GM19463 (cell line): ENCODE measurements at regions not wholly inside any gene's neighbourhood (a gene's known extent, or its start where the extent isn't known, plus 50 kb on each side); places are given as distances from the start of the nearest gene placed in this dataset.
A peak's percentile ranks its signal among the peaks of the same experiment; 100 is the strongest.
"Not testable (repeated sequence)": the region's sequence is repeated elsewhere in the genome, so short reads cannot be mapped to it uniquely, and the experiment has no call there.

Experiments
- ATAC-seq: cut with Tn5 transposase; IDR thresholded peaks from one replicate; pipeline ENCODE4 v1.9.1; 2021; ENCODE audit warnings: mild to moderate bottlenecking, moderate library complexity; ENCODE audit not compliant: unreplicated experiment

DNA sequence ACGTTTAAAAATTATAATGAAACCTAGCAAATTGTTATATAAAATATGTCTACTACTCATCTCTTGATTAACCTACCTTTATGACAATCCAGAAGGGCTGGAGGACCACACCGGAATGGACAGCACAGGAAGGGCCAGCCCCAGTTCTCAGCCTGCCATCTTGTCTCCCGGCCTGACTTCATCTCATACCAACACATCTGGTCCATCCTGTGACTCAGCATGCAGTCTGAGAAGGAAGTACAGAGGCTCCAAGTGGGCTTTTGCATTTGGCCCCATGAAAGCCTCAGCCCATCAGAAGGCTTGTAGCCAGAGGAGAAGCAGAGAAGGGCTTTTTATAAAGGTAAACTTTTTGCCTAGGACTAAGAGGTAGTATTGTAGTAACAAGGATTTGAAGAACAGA, 436.6 kb downstream of the MRPL39 start:
- no peak for ATAC-seq

DNA sequence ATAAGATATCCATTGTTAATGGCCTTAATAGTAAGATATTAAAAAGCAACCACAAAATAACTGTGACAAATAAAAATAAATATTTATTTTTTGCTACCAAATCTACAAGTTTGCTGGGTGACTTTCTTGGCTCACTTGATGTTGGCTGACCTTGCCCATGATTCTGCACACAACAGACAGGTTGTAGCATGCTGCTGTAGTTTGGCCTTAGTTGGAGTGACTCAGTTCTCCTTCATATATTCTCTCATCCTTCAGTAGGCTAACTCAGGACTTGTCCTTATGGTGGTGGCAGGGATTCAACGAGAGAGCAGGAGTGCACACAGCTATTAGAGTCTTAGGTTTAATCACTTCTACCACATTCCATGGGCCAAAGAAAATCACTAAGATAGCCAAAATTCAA, 437.9 kb downstream of the MRPL39 start:
- no peak for ATAC-seq

DNA sequence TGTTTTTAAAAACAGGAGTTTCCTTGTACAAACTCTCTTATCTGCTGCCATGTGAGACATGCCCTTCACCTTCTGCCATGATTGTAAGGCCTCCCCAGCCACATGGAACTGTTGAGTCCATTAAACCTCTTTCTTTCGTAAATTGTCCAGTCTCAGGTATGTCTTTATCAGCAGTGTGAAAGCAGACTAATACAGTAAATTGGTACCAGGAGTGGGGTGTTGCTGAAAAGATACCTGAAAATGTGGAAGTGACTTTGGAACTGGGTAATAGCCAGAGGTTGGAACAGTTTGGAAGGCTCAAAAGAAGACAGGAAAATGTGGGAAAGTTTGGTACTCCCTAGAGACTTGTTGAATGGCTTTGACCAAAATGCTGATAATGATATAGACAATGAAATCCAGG, 440.4 kb downstream of the MRPL39 start:
- not testable (repeated sequence) for ATAC-seq

DNA sequence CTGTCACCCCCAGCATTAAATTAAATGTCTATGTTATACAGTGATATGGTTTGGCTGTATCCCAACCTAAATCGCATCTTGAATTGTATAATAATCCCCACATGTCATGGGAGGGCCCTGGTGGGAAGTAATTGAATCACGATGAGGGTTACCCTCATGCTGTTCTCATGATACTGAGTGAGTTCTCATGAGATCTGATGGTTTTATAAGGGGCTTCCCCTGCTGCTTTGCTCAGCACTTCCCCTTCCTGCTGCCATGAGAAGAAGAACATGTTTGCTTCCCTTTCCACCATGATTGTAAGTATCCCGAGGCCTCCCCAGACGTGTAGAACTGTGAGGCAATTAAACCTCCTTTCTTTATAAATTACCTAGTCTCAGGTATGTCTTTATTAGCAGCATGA, 445.7 kb downstream of the MRPL39 start:
- ATAC-seq = no peak

DNA sequence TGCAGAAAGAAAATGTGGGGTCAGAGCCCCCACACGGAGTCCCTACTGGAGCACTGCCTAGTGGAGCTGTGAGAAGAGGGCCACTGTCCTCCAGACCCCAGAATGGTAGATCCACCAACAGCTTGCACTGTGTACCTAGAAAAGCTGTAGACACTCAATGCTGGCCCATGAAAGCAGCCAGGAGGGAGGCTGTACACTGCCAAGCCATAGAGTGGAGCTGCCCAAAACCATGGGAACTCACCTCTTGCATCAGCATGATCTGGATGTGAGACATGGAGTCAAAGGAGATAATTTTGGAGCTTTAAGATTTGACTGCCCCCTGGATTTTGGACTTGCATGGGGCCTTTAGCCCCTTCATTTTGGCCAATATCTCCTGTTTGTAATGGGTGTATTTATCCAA, 452.3 kb downstream of the MRPL39 start:
- not testable (repeated sequence) for ATAC-seq

DNA sequence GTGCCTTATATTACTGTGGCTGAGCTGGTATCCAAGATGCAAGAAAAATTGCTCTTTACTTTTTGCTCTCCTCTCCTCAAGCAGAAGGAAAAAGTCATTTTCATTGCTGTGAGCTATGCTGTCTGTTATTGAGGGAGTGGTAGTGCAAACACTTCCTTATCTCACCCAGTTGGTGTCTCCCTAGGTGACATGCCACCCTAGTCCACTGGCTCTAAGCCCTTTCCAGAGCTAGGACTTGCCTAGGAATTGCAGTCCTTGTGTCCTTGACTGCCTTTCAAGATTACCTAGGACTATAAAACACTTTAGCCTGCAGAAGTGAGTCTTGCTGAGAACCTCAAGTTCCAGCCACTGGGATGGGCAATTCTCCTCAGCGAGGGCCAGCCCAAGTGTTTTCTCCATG, 458.3 kb downstream of the MRPL39 start:
- ATAC-seq = no peak

DNA sequence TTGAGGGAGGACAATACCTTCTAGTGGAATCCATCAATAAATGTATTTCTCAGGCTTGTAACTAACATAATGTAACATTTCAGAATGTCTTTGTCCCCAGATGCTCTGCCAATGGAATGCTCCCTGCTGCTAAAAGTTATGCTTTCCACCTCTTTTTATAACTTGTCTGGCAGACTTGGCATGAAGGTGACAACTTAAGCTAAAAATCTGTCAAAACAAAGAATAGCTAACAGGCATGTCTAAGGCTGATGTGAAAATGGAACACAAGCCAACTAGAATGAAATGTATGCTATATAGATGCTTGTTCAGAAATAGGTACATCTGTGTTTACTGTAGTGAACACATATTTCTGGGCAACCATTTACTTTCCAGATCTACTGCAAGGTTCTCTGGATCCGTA, 467.9 kb downstream of the MRPL39 start:
- no peak for ATAC-seq

DNA sequence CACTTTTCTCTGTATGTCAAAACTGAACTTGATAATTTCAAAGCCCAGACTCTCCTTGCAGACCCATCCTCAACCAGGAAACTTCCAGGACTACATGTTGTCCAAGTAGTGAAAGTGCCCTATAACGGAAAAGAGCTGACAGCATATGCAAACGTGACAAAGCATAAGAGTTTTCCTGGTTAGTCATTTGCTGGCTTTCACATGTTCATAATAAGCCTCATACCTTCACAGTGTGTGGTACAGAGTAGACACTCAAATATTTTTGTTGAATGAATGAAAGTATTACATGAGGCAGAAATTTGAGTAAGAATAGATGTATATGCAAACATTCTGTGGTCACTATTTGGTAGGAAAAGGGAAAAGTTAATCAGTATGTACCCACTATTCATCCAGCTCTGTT, 473.3 kb downstream of the MRPL39 start:
- no peak for ATAC-seq

DNA sequence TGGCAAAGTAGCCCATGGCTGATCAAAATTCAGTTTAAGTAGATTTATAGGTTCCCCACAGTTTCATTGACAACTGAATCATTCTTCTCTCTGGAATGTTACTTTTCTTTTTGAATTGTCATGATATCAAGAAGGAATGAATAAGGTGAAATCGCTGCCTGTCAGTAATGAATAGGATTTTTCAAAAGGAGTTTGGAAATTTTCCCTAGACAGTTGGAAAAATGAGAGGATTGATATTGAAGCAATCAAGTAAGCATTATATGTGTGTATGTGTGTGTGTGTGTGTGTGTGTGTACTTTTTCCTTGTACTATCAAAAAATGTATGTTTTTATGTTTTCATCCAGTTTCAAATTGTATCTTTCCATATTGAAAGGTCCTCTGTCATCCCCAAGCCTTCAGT, 479.5 kb downstream of the MRPL39 start:
- no peak for ATAC-seq

DNA sequence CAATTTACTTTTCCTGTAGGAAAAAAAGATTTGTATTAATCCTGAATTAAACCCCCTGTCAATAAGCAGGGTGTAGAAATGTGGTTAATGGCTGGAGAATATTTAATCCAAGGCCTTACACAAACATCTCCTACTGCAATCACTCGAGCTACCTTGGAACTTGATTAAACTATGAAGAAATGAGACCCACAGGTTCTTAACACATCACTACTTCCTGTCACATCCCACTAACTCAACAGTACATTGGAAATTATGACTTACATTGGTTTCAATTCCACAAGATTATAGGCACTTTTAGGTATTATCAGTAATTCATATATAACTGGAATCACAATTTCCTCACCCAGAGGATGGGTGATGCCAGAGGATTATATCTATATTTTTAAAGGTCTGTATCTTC, 480.3 kb downstream of the MRPL39 start:
- ATAC-seq = no peak

DNA sequence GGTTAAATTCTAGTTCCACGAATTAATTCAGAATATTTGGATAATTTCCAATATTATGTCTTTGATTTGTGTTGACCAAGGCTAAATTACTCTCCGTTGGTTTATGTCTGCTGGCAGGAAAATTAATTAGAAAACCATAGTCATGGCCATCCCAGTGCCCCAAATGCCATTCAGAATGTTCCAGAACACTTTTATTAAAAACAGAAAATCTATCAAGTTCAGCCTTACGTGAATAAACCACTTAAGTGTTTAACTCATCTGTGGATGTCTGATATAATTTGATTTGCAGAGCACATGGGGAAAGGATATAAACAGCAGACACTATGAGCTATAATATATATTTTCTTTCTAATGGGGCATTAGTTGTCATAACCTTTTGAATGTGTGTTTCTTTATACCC, 480.7 kb downstream of the MRPL39 start:
- ATAC-seq = no peak

DNA sequence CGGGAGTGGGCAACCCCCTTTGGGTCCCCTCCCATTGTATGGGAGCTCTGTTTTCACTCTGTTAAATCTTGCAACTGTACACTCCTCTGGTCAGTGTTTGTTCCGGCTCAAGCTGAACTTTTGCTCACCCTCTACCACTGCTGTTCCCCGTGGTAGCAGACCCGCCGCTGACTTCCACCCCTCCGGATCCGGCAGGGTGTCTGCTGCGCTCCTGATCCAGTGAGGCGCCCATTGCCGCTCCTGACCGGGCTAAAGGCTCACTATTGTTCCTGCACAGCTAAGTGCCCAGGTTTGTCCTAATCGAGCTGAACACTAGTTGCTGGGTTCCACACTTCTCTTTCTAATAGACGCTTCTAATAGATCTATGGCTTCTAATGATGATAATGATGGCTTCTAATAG, 488.6 kb downstream of the MRPL39 start:
- ATAC-seq = no peak

DNA sequence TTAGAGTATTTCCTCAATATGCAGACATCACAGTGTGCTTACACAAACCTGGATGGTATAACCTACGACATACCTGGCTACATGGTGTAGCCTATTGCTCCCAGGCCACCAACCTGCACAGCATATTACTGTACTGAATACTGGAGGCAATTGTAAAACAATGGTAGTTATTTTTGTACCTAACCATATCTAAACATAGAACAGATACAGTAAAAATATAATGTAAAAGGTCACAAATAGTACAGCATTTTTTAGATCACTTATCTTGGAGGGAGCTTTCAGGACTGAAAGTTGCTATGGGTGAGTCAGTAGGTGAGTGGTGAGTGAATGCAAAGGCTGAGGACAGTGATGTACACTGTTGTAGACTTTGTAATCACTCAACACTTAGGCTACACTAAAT, 492.3 kb downstream of the MRPL39 start:
- ATAC-seq = peak; percentile 85

DNA sequence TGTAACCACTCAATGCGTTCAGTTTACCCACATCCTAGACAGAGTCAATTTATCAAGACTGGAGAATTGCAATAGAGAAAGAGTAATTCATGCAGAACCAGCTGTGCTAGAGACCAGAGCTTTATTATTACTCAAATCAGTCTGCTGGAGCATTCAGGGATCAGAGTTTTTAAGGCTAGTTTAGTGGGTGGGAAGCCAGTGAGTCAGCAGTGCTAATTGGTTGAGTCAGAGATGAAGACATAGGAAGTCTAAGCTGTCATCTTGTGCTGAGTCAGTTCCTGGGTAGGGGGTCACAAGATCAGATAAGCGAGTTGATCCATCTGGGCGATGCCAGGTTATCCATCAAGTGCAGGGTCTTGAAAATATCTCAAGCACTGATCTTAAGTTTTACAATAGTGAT, 499.6 kb downstream of the MRPL39 start:
- no peak for ATAC-seq

DNA sequence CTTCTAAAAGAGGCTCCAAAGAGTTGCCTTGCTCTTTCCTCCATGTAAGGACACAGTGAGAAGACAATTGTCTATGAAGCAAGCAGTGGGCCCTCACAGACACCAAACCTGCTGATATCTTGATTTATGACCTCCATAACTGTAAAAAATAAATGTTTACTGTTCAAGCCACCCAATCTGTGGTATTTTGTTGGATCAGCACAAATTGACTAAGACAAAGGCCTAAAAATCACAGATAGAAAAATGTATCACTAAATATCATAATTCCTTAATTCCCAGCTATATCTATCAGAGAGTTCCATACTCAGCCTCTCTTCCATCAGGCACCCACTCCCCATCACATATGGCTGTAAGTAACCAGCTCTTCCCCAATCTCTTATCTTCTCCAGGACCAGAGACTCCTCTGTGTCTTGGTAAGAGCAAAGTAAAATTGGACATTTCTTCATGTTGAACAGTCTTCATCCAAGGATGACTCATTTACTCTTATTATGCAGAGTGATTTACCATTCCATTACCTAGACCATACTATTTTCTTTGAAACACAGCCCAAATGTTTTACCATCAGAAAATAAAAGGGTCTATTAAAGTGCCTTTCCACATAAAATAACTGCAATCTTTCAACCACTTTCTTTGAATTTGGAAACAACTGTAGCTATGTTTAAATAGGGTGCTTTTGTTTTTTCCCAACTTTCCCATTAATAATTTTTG, 503.6 kb downstream of the MRPL39 start:
- no peak for ATAC-seq

DNA sequence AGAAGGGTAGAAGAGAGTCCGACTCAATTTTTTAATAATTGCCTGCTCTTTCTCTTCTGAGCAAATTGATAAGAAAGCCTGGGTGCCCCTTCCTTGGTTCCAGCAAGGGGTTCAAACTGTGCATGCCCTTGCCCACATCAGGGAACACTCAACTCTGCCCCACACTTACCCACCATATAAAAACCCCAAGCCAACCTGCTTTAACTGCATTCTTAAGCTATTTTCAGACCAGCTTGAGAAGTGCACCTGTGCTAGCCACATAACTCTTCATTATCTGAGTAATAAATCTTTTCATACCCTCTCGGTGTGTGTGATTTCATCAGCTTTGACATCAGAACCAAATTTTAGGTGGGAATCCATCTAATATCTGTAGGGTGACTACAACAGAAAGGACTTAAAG, 509.6 kb downstream of the MRPL39 start:
- no peak for ATAC-seq

DNA sequence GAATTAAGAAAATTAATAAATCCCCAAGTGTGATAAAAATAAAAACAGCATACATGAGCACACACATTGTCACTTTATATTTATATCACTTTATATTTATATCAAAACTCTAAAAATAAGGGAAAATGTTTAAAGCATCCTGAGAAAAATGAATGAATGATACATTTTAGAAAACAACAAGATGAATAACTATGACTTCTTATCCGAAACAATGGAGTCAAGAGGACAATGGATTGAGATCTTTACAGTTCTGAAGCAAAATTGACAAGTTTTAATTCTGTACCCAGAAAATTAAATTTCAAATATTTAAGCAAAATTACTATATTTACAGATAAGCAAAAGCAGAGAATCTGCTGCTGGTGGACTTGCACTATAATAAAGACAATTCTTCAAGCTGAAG, 512.6 kb downstream of the MRPL39 start:
- ATAC-seq = no peak

DNA sequence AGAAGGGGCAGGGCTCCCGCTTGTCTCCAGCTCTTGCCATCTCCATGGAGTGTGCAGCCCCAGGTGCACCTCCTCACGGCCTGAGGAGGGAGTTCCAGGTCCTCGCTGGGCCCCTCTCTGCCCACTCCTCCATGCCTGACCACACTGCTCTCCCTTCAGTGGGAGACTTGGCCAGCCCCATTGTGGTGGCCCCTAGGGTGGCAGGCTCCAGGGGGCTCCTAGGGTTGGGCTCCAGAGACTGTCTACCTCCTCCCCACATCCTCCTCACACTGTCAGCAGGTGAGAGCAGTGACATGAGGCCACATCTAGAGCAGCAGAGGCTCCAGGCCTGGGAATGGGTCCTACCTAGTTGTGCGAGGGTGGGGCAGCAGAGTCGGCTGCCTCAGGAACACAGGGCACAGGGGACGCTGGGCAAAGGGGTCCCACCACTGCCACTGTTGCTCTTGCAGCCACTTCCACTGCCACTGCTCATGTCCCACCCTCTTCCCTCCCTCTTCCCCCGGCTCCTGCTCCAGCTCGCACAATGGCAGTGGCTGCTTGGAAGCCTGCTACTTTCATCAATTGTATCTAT, 514.8 kb downstream of the MRPL39 start:
- ATAC-seq = no peak

DNA sequence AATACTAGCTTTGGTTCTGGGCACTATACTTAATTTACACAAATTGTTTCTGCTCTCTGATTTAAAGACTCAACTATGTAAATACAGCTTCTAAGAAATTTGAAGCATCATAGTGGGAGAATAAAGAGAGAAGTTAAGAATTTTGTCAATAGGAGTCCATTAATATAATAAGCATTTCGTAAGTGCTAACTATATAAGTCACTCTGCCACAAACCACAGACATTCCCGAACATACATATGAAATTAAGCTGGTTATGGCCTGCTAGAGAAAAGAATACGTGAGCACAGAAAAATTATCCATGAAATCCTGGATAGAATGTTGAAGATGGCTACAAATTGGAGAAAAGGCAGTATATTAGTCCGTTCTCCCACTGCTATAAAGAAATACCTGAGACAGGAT, 526.2 kb downstream of the MRPL39 start:
- no peak for ATAC-seq

DNA sequence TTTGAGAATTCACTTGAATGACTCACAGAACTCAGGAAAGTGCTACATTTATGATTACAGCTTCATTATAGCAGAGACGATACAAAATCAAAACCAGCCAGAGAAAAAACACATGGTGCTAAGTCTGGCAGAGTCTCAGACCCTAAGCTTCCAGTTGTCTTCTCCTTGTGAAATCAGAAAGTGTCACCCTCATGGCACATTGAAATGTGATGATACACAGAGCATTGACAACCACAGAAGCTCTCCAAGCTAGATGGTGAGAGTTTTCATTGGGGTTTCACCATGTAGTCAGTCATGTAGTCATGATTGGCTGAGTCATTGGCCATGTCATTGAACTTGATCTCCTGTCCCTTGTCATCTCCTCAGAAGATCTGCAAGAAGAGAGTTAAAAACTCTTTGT, 526.6 kb downstream of the MRPL39 start:
- ATAC-seq = no peak

DNA sequence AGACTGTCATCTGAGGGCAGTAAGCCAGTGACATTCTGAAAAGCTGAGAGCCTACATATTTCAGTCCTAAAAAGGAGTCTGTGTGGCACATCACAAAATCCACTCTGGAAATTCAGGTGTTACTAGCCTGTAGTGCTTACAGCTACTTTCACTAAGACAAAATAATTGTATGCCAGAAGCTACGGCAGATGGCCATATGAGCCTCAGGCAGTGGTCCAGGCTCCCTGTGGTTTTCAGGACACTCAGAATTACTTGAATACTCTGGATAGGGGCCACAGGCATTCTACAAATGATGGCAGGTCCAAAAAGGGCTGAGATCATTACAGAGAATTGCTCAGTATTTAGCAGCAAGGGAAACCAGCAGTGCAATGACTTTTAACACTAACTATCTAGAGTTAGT, 527.1 kb downstream of the MRPL39 start:
- ATAC-seq = no peak

DNA sequence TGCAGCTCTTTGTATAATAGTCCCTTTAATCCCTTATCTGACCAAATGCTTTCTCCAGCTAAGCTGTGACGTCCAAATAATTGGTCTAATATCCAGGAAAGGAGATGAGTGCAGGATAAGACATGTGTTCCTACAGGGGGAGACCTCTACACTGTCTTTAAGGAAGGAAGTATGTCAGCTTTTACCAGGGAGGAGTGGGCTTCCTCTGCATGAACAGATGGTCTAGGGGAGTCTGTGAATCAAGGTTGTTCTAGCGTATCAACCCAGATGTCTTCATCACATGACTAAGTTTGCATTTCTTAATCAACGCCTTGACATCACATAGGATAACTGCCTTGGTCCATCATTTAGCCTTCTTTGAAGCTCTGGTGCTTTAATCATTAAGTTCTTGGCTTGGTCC, 528.2 kb downstream of the MRPL39 start:
- no peak for ATAC-seq

DNA sequence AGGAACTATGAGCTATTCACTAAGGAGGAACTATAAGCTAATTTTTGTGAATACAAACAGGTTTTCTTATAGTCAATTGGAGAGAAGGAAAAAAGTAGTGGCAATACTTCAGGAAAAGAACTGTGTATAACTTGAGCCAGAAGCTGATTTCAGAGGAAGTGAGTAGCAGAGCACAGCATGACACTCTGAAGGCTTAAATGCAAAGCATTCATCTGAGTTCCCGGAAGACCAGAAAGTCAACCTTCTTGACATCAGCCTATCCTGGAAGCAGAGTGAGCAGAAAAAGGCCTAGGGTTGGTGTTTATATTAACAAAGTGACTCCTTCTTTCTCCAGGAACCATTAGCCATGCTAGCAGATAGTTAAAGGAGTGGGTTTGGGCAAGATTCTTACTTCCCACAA, 545.2 kb downstream of the MRPL39 start:
- ATAC-seq = no peak
